AG09319 (cell line): ENCODE measurements at regions not wholly inside any gene's neighbourhood (a gene's known extent, or its start where the extent isn't known, plus 50 kb on each side); places are given as distances from the start of the nearest gene placed in this dataset.
"Not testable (repeated sequence)": the region's sequence is repeated elsewhere in the genome, so short reads cannot be mapped to it uniquely, and the experiment has no call there.

ENCODE experiments used
- DNase-seq: peaks from one replicate; pipeline ENCODE4 v3.0.0-alpha.2; 2010; ENCODE audit warnings: low read depth; ENCODE audit errors: extremely low read depth
- CTCF ChIP-seq: IDR thresholded peaks from 2 replicates; pipeline ENCODE4 v1.5.1; 2011; ENCODE audit warnings: low read depth, mild to moderate bottlenecking, inconsistent platforms, low read length, moderate library complexity

GRCh38 chr7:127478024-127478355 lies 85.5 kb upstream of the ZNF800 start:
- DNase-seq, result no peak
- no peak for TF ChIP-seq CTCF

- no peak for TF ChIP-seq CTCF
- DNase-seq, result no peak
Measured at GRCh38 chr7:127477295-127478023, 85.0 kb upstream of the ZNF800 start.

- TF ChIP-seq CTCF, result no peak
- no peak for DNase-seq
Measured at GRCh38 chr7:127476618-127477017, 84.1 kb upstream of the ZNF800 start.

GRCh38 chr7:127474457-127474856 lies 81.9 kb upstream of the ZNF800 start:
- no peak for TF ChIP-seq CTCF
- no peak for DNase-seq

GRCh38 chr7:127473409-127473808 lies 80.9 kb upstream of the ZNF800 start:
- DNase-seq, result no peak
- TF ChIP-seq CTCF, result no peak

- TF ChIP-seq CTCF, result no peak
- no peak for DNase-seq
Measured at GRCh38 chr7:127460077-127460476, 67.6 kb upstream of the ZNF800 start.

GRCh38 chr7:127451258-127451657 lies 58.8 kb upstream of the ZNF800 start:
- not testable (repeated sequence) for DNase-seq

- no peak for TF ChIP-seq CTCF
- no peak for DNase-seq
Measured at GRCh38 chr7:127448566-127448965, 56.1 kb upstream of the ZNF800 start.
